ENCODE measurements at regions not wholly inside any gene's neighbourhood (a gene's known extent, or its start where the extent isn't known, plus 50 kb on each side); places are given as distances from the start of the nearest gene placed in this dataset.

DNA sequence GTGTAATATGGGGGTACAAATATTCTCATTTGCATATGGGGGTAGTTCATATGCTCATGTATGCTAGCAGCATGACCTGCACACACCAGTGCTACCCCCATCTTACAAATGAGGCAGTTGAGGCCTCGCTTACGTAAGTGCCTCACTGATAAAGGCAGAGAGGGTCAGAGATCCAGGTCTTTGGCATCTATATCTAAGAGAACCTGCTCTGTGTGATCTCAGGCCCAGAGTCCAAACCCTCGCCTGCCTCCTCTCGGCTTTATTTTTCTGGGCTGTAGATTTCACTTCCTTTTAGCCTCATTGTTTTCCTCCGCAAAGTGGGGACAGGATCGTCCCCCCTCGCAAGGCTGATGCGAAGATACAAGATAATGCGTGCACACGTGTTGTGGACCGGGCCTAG lies 325.2 kb downstream of the MN1 start:
- Histone ChIP-seq H3K4me3 (ENCODE audit: extremely low read depth in 1 of 4, insufficient read depth in 2 of 4, low read depth in 3 of 4, low read length in 4 of 4) (no peak overlapping the region), H3K18ac (ENCODE audit: extremely low read depth, low read length) (no peak overlapping the region; the same call in 1 of the 2 replicates), H3K56ac (replicated peaks; ENCODE audit: insufficient read length, low read depth, low read length) (no peak overlapping the region), H4K91ac (replicated peaks; ENCODE audit: insufficient read length, low read length) (peak overlapping the region; percentile 15), H3K27me3 (replicated peaks in 1 of 4; ENCODE audit: control insufficient read depth in 3 of 4, extremely low read depth in 1 of 4, insufficient read depth in 3 of 4, low read length in 3 of 4) (0 out of 7 replicates have a peak, but pooled peaks cover 0 to 2% (median 0%) of the 10 kb centered on the region in 4 experiments), H3K79me2 (ENCODE audit: control insufficient read depth in 1 of 2, insufficient read depth in 2 of 2, low read length in 2 of 2) (no peaks in the 10 kb centered on the region), H3K4me1 (replicated peaks in 1 of 4; ENCODE audit: control insufficient read depth in 3 of 4, insufficient read depth in 4 of 4, low read length in 3 of 4) (peaks cover 15 to 29% (median 20%) of the 10 kb centered on the region in 4 experiments), H4K8ac (ENCODE audit: extremely low read depth, insufficient read depth, low read length) (no peak overlapping the region; the same call in 1 of the 2 replicates), H3K23ac (ENCODE audit: insufficient read length) (no peak overlapping the region), H2BK15ac (ENCODE audit: low read length) (no peak overlapping the region; the same call in 1 of the 2 replicates), H2BK120ac (replicated peaks; ENCODE audit: low read depth, low read length) (no peak overlapping the region), H3K4ac (replicated peaks; ENCODE audit: insufficient read length, low read depth, low read length) (no peak overlapping the region), H4K20me1 (replicated peaks in 1 of 2; ENCODE audit: control insufficient read depth in 1 of 2, insufficient read depth in 2 of 2, low read length in 2 of 2) (peaks cover 0 to 2% of the 10 kb centered on the region in 2 experiments), H2AFZ (ENCODE audit: low read length) (no peak overlapping the region), H3K23me2 (ENCODE audit: low read depth, low read length) (no peaks in the 10 kb centered on the region), H2BK12ac (ENCODE audit: low read depth, low read length) (peak overlapping the region; percentile 81), H2BK5ac (ENCODE audit: low read depth, low read length) (peak overlapping the region; percentile 18; the same call in 1 of the 2 replicates), H3K27ac (ENCODE audit: low read depth, low read length) (no peak overlapping the region), H3K14ac (ENCODE audit: insufficient read length) (no peak overlapping the region), H3K9ac (replicated peaks in 1 of 4; ENCODE audit: extremely low read depth in 1 of 4, low read depth in 3 of 4, low read length in 3 of 4) (no peak overlapping the region), H2AK5ac (ENCODE audit: low read depth, low read length) (peak overlapping the region; percentile 39; the same call in 1 of the 2 replicates), H2BK20ac (ENCODE audit: low read length) (peak overlapping the region; percentile 76; the same call in 1 of the 2 replicates), H4K5ac (ENCODE audit: insufficient read length, low read depth, low read length) (no peak overlapping the region), H3K36me3 (ENCODE audit: control insufficient read depth in 2 of 4, insufficient read depth in 4 of 4, low read length in 3 of 4) (no peaks in the 10 kb centered on the region), H3K79me1 (ENCODE audit: low read depth, low read length) (no peaks in the 10 kb centered on the region), H3K4me2 (ENCODE audit: insufficient read depth in 1 of 2, low read depth in 2 of 2, low read length in 2 of 2) (no peak overlapping the region), H3K9me3 (ENCODE audit: insufficient read depth in 2 of 2, low read depth in 1 of 2, low read length in 1 of 2) (no peaks in the 10 kb centered on the region)
- no peak for FAIRE-seq
- 94% methylated on average over 11 of the region's 11 CpGs; no CpG with 5 or more reads in 1 of the 2 experiments for WGBS, 2 experiments (ENCODE audit: extremely low coverage in 1 of 2, insufficient coverage in 1 of 2, insufficient read length in 1 of 2, insufficient replicate concordance in 2 of 2, low coverage in 1 of 2, low lambda C conversion rate in 2 of 2, missing lambda C conversion rate in 1 of 2)
- ChIA-PET CTCF (ENCODE audit: partially characterized antibody) (interaction anchor here (1.0 kb wide), 1 partner anchor 21 kb away, joined by 3 read pairs; no protein-coding TSS in a partner anchor), POLR2A (ENCODE audit: partially characterized antibody) (interaction anchor here (1.4 to 1.6 kb wide), 2 partner anchors 11 to 16 kb away, joined by 3 read pairs; no protein-coding TSS in a partner anchor)
- DNase-seq (ENCODE audit: low read depth in 1 of 2, low spot score in 2 of 2): no peak
- no peak for TF ChIP-seq KDM4A (IDR thresholded peaks at IDR 0.05; ENCODE audit: low read depth, low read length, severe bottlenecking)
- TF ChIP-seq TAF7 (optimal IDR thresholded peaks at IDR 0.05; ENCODE audit: borderline replicate concordance, low read depth, low read length): no peak
- no peak for TF ChIP-seq HDAC6 (IDR thresholded peaks at IDR 0.05; ENCODE audit: low read depth, low read length)
- no peak for TF ChIP-seq TBP (IDR thresholded peaks at IDR 0.05; ENCODE audit: low read depth, low read length)
- no peak for TF ChIP-seq CTCF (IDR thresholded peaks at IDR 0.05; ENCODE audit: control extremely low read depth in 1 of 3, insufficient read depth in 1 of 3, low read depth in 1 of 3, low read length in 3 of 3)
- no peak for TF ChIP-seq TAF1 (IDR thresholded peaks at IDR 0.05; ENCODE audit: low read depth, low read length)
- no peak for TF ChIP-seq RFX5 (IDR thresholded peaks at IDR 0.05; ENCODE audit: borderline replicate concordance, low read depth, low read length)
- no peak for TF ChIP-seq CREB1 (IDR thresholded peaks at IDR 0.05)
- no peak for TF ChIP-seq BACH1 (IDR thresholded peaks at IDR 0.05; ENCODE audit: low read length)
- TF ChIP-seq RBBP5 (IDR thresholded peaks at IDR 0.05; ENCODE audit: borderline replicate concordance, low read depth, low read length): no peak
- TF ChIP-seq SIN3A (conservative IDR thresholded peaks at IDR 0.05 in 1 of 2, IDR thresholded peaks at IDR 0.05 in 1 of 2; ENCODE audit: low read depth in 1 of 2, low read length in 2 of 2): no peak

Data from H1 (cell line).